IPS DF 6.9 (cell line): ENCODE measurements at regions not wholly inside any gene's neighbourhood (a gene's known extent, or its start where the extent isn't known, plus 50 kb on each side); places are given as distances from the start of the nearest gene placed in this dataset.
"Not testable (repeated sequence)": the region's sequence is repeated elsewhere in the genome, so short reads cannot be mapped to it uniquely, and the experiment has no call there.

Source experiments
- DNase-seq: peaks from one replicate; pipeline ENCODE4 v3.0.0-alpha.2; 2013; ENCODE audit warnings: low read depth, low spot score
- H3K27ac ChIP-seq: one replicate; pipeline ENCODE4 v1.5.1; 2013; ENCODE audit warnings: low read length, control low read depth
- H3K27me3 ChIP-seq: 2 replicates; pipeline ENCODE4 v1.6.1; 2013; ENCODE audit warnings: mild to moderate bottlenecking, low read length; ENCODE audit not compliant: control insufficient read depth, insufficient read depth
- H3K36me3 ChIP-seq: 2 replicates; pipeline ENCODE4 v1.6.1; 2013; ENCODE audit warnings: low read length; ENCODE audit not compliant: control insufficient read depth, insufficient read depth
- H3K4me1 ChIP-seq: 2 replicates; pipeline ENCODE4 v1.6.1; 2013; ENCODE audit warnings: low read length; ENCODE audit not compliant: control insufficient read depth, insufficient read depth
- H3K4me3 ChIP-seq: 2 replicates; pipeline ENCODE4 v1.5.1; 2013; ENCODE audit warnings: mild to moderate bottlenecking, low read length
- H3K9me3 ChIP-seq: 2 replicates; pipeline ENCODE4 v1.6.1; 2013; ENCODE audit warnings: low read length, inconsistent platforms; ENCODE audit not compliant: control insufficient read depth, insufficient read depth
- WGBS: extraction: QIAGEN DNeasy Blood & Tissue Kit; methylation state at CpG from one replicate; pipeline ENCODE4 v1.1.7; 2013; ENCODE audit warnings: mixed read lengths, missing lambda C conversion rate; ENCODE audit not compliant: insufficient read length, insufficient coverage; 5-methylcytosine and 5-hydroxymethylcytosine counted together

GRCh38 chr5:20797216-20797615 lies 809.2 kb upstream of the CDH18 start:
- DNase-seq, H3K27me3 ChIP-seq, H3K9me3 ChIP-seq, H3K4me1 ChIP-seq, H3K27ac ChIP-seq, H3K4me3 ChIP-seq, H3K36me3 ChIP-seq: not testable (repeated sequence)
- WGBS = no CpG with 5 or more reads among the region's 1 CpG

GRCh38 chr5:20784755-20785154 lies 796.8 kb upstream of the CDH18 start:
- not testable (repeated sequence) for DNase-seq, H3K4me3 ChIP-seq, H3K27ac ChIP-seq, H3K36me3 ChIP-seq, H3K9me3 ChIP-seq, H3K27me3 ChIP-seq, H3K4me1 ChIP-seq
- WGBS = no CpG with 5 or more reads among the region's 5 CpGs

GRCh38 chr5:20783484-20783883 lies 795.5 kb upstream of the CDH18 start:
- not testable (repeated sequence) for H3K36me3 ChIP-seq, H3K9me3 ChIP-seq, H3K4me3 ChIP-seq, DNase-seq, H3K4me1 ChIP-seq, H3K27ac ChIP-seq, H3K27me3 ChIP-seq
- WGBS = no CpG with 5 or more reads among the region's 2 CpGs

GRCh38 chr5:20771338-20771737 lies 783.3 kb upstream of the CDH18 start:
- no CpG with 5 or more reads among the region's 2 CpGs for WGBS
- H3K36me3 ChIP-seq, H3K4me1 ChIP-seq, H3K9me3 ChIP-seq, H3K27me3 ChIP-seq, H3K4me3 ChIP-seq, H3K27ac ChIP-seq, DNase-seq: not testable (repeated sequence)

GRCh38 chr5:20765074-20765473 lies 777.1 kb upstream of the CDH18 start:
- DNase-seq, H3K4me3 ChIP-seq, H3K27ac ChIP-seq, H3K27me3 ChIP-seq, H3K9me3 ChIP-seq, H3K4me1 ChIP-seq, H3K36me3 ChIP-seq: not testable (repeated sequence)
- no CpG with 5 or more reads among the region's 2 CpGs for WGBS

- not testable (repeated sequence) for H3K27me3 ChIP-seq, H3K36me3 ChIP-seq, H3K4me1 ChIP-seq, DNase-seq, H3K4me3 ChIP-seq, H3K27ac ChIP-seq, H3K9me3 ChIP-seq
Observed at GRCh38 chr5:20759459-20759858, 771.5 kb upstream of the CDH18 start.

GRCh38 chr5:20752179-20752578 lies 764.2 kb upstream of the CDH18 start:
- H3K9me3 ChIP-seq, H3K4me3 ChIP-seq, H3K36me3 ChIP-seq, H3K27me3 ChIP-seq, DNase-seq, H3K27ac ChIP-seq, H3K4me1 ChIP-seq: not testable (repeated sequence)
- WGBS = no CpG with 5 or more reads among the region's 2 CpGs

GRCh38 chr5:20735715-20736114 lies 747.7 kb upstream of the CDH18 start:
- no CpG with 5 or more reads among the region's 2 CpGs for WGBS
- not testable (repeated sequence) for DNase-seq

GRCh38 chr5:20732223-20732622 lies 744.2 kb upstream of the CDH18 start:
- not testable (repeated sequence) for H3K4me1 ChIP-seq, DNase-seq
- WGBS = no CpG with 5 or more reads among the region's 1 CpG

More at GRCh38 chr5:20735715-20736114, 747.7 kb upstream of the CDH18 start:
- not testable (repeated sequence) for H3K27me3 ChIP-seq, H3K27ac ChIP-seq, H3K9me3 ChIP-seq, H3K4me3 ChIP-seq, H3K36me3 ChIP-seq, H3K4me1 ChIP-seq

GRCh38 chr5:20721286-20721685 lies 733.3 kb upstream of the CDH18 start:
- H3K27ac ChIP-seq, DNase-seq, H3K27me3 ChIP-seq, H3K4me3 ChIP-seq, H3K36me3 ChIP-seq, H3K9me3 ChIP-seq, H3K4me1 ChIP-seq: not testable (repeated sequence)
- WGBS = no CpG with 5 or more reads among the region's 3 CpGs

More at GRCh38 chr5:20732223-20732622, 744.2 kb upstream of the CDH18 start:
- H3K36me3 ChIP-seq, H3K4me3 ChIP-seq, H3K27me3 ChIP-seq, H3K27ac ChIP-seq, H3K9me3 ChIP-seq: not testable (repeated sequence)

GRCh38 chr5:20711520-20712155 lies 723.6 kb upstream of the CDH18 start:
- H3K27ac ChIP-seq, H3K4me1 ChIP-seq, H3K27me3 ChIP-seq, H3K9me3 ChIP-seq, H3K36me3 ChIP-seq, DNase-seq, H3K4me3 ChIP-seq: not testable (repeated sequence)
- WGBS = no CpG with 5 or more reads among the region's 4 CpGs
